ENCODE measurements at regions not wholly inside any gene's neighbourhood (a gene's known extent, or its start where the extent isn't known, plus 50 kb on each side); places are given as distances from the start of the nearest gene placed in this dataset.

DNA sequence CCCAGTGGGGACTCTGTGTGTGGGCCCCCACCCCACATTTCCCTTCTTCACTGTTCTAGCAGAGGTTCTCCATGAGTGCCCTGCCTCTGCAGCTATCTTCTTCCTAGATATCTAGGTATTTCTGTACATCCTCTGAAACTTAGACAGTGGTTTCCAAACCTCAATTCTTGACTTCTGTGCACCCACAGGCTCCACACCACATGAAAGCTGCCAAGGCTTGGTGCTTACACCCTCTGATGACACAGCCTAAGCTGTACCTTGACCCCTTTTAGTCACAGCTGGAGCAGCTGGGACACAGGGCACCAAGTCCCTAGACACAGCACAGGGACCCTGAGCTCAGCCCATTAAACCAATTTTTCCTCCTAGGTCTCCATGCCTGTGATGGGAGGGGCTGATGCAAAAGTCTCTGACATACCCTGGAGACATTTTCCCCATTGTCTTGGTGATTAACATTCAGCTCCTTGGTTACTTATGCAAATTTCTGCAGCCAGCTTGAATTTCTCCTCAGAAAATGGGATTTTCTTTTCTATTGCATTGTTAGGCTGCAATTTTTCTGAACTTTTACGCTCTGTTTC is 304.5 kb downstream of the OTOL1 start (continued):
- TF ChIP-seq MCM7 (IDR thresholded peaks at IDR 0.05) (no peak), L3MBTL2 (IDR thresholded peaks at IDR 0.05) (no peak)

DNA sequence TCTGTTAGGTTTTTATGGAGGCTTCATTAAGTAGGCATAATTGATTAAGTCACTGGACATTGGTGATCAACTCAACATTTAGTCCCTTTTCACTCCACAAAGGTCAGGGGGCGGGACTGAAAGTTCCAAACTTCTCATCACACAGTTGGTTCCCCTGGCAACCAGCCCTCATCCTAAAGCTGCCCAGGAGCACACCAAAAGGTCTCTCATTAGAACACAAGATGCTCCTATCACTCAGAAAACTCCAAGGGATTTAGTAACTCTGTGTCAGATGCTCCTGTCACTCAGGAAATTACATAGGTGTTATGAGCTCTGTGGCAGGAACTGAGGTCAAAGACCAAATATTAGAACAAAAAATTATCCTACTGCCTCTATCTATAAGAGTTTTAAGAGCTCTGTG is 321.5 kb downstream of the OTOL1 start:
- Histone ChIP-seq H3K27me3 (ENCODE audit: control insufficient read depth in 2 of 2, insufficient read depth in 2 of 2, low read length in 2 of 2) (no peaks in the 10 kb centered on the region), H3K9me3 (replicated peaks; ENCODE audit: control insufficient read depth, insufficient read depth, low read depth, low read length) (no peaks in the 10 kb centered on the region), H3K4me2 (ENCODE audit: insufficient read depth, low read length) (no peak overlapping the region), H3K4me3 (no peak overlapping the region), H3K4me1 (replicated peaks in 1 of 2; ENCODE audit: control insufficient read depth in 2 of 2, insufficient read depth in 2 of 2, low read length in 2 of 2) (no peaks in the 10 kb centered on the region), H3K9me1 (ENCODE audit: control insufficient read depth, insufficient read depth, low read length) (no peaks in the 10 kb centered on the region), H3K36me3 (ENCODE audit: control insufficient read depth, insufficient read depth, low read length) (no peaks in the 10 kb centered on the region), H4K20me1 (replicated peaks; ENCODE audit: control insufficient read depth, insufficient read depth, low read length) (no peaks in the 10 kb centered on the region), H3K9ac (ENCODE audit: insufficient read depth in 1 of 2, low read depth in 2 of 2, low read length in 2 of 2) (no peak overlapping the region), H3K79me2 (ENCODE audit: control insufficient read depth, insufficient read depth, low read length) (no peaks in the 10 kb centered on the region), H3K27ac (ENCODE audit: extremely low read depth, low read depth, low read length) (no peak overlapping the region), H2AFZ (ENCODE audit: low read depth, low read length) (no peak overlapping the region)
- intact Hi-C loops (cut with micrococcal nuclease) (no loop called here), in situ Hi-C loops (cut with MboI) (no loop called here)
- POLR2A ChIA-PET: no interaction called here
- TF ChIP-seq ZNF444 (CRISPR knock-in tag; IDR thresholded peaks at IDR 0.05) (no peak), XRCC4 (IDR thresholded peaks at IDR 0.05; ENCODE audit: extremely low read depth, insufficient read depth, insufficient read length) (no peak), LEF1 (IDR thresholded peaks at IDR 0.05) (no peak), ZNF121 (CRISPR knock-in tag; conservative IDR thresholded peaks at IDR 0.05) (no peak), CSDE1 (IDR thresholded peaks at IDR 0.05) (no peak), MEF2A (IDR thresholded peaks at IDR 0.05; ENCODE audit: control insufficient read depth, low read depth, low read length) (no peak), FOXA1 (IDR thresholded peaks at IDR 0.05; ENCODE audit: borderline replicate concordance) (no peak), THRAP3 (IDR thresholded peaks at IDR 0.05; ENCODE audit: borderline replicate concordance) (no peak)
- TF ChIP-seq, protein P1, sequence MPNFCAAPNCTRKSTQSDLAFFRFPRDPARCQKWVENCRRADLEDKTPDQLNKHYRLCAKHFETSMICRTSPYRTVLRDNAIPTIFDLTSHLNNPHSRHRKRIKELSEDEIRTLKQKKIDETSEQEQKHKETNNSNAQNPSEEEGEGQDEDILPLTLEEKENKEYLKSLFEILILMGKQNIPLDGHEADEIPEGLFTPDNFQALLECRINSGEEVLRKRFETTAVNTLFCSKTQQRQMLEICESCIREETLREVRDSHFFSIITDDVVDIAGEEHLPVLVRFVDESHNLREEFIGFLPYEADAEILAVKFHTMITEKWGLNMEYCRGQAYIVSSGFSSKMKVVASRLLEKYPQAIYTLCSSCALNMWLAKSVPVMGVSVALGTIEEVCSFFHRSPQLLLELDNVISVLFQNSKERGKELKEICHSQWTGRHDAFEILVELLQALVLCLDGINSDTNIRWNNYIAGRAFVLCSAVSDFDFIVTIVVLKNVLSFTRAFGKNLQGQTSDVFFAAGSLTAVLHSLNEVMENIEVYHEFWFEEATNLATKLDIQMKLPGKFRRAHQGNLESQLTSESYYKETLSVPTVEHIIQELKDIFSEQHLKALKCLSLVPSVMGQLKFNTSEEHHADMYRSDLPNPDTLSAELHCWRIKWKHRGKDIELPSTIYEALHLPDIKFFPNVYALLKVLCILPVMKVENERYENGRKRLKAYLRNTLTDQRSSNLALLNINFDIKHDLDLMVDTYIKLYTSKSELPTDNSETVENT (CRISPR knock-in tag; IDR thresholded peaks at IDR 0.05): no peak
- TF ChIP-seq, protein P2, sequence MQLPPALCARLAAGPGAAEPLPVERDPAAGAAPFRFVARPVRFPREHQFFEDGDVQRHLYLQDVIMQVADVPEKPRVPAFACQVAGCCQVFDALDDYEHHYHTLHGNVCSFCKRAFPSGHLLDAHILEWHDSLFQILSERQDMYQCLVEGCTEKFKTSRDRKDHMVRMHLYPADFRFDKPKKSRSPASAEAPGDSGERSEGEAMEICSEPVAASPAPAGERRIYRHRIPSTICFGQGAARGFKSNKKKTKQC (CRISPR knock-in tag; IDR thresholded peaks at IDR 0.05): no peak
- ATAC-seq: no peak
- DNase-seq (ENCODE audit: extremely low read depth in 1 of 4, low spot score in 3 of 4): no peak
- 0% methylated on average over 1 of the region's 1 CpG for WGBS (ENCODE audit: insufficient coverage, low coverage, missing lambda C conversion rate)
- CTCF ChIA-PET (ENCODE audit: low intra/inter-chr PET ratio): no interaction called here
- no TSS peak for BruUV-seq (replicated peaks)
- no peak for FAIRE-seq
